H9 (cell line): ENCODE measurements at regions not wholly inside any gene's neighbourhood (a gene's known extent, or its start where the extent isn't known, plus 50 kb on each side); places are given as distances from the start of the nearest gene placed in this dataset.

Experiments
- DNase-seq: peaks from one replicate; pipeline ENCODE4 v3.0.0-alpha.2; 2017
- H2AFZ ChIP-seq: one replicate; pipeline ENCODE4 v1.6.1; 2013; ENCODE audit warnings: mild to moderate bottlenecking, low read length, control low read depth, moderate library complexity
- H2AK5ac ChIP-seq: 2 replicates; pipeline ENCODE4 v1.6.1; 2013; ENCODE audit warnings: low read length, control low read depth, mixed read lengths; ENCODE audit not compliant: insufficient read length
- H2BK120ac ChIP-seq: one replicate; pipeline ENCODE4 v1.6.1; 2013; ENCODE audit warnings: low read depth, mild to moderate bottlenecking, low read length, control low read depth, inconsistent platforms; ENCODE audit not compliant: poor library complexity, severe bottlenecking
- H2BK12ac ChIP-seq: 2 replicates; pipeline ENCODE4 v1.6.1; 2013; ENCODE audit warnings: low read length, control low read depth, mixed read lengths, low read depth; ENCODE audit not compliant: insufficient read length
- H2BK15ac ChIP-seq: 2 replicates; pipeline ENCODE4 v1.6.1; 2013; ENCODE audit warnings: low read depth, low read length, control low read depth
- H2BK20ac ChIP-seq: one replicate; pipeline ENCODE4 v1.6.1; 2013; ENCODE audit warnings: low read depth, mild to moderate bottlenecking, low read length, control low read depth, inconsistent platforms; ENCODE audit not compliant: poor library complexity, severe bottlenecking
- H2BK5ac ChIP-seq: 2 replicates; pipeline ENCODE4 v1.6.1; 2013; ENCODE audit warnings: low read length, control low read depth, mixed read lengths; ENCODE audit not compliant: insufficient read length
- H3K14ac ChIP-seq: 2 replicates; pipeline ENCODE4 v1.6.1; 2013; ENCODE audit warnings: low read length, control low read depth; ENCODE audit not compliant: insufficient read depth
- H3K18ac ChIP-seq: 2 replicates; pipeline ENCODE4 v1.6.1; 2013; ENCODE audit warnings: low read depth, mild to moderate bottlenecking, mixed read lengths, low read length, control low read depth; ENCODE audit not compliant: insufficient read length
- H3K23ac ChIP-seq: 2 replicates; pipeline ENCODE4 v1.6.1; 2013; ENCODE audit warnings: low read length, control low read depth, mixed read lengths, low read depth; ENCODE audit not compliant: insufficient read length
- H3K23me2 ChIP-seq: 2 replicates; pipeline ENCODE4 v1.6.1; 2013; ENCODE audit warnings: low read depth, mild to moderate bottlenecking, mixed read lengths, low read length, control low read depth; ENCODE audit not compliant: insufficient read length, poor library complexity, severe bottlenecking
- H3K27ac ChIP-seq: 2 replicates; pipeline ENCODE4 v1.5.1; 2013; ENCODE audit warnings: low read length, control low read depth, mixed read lengths, low read depth; ENCODE audit not compliant: insufficient read length
- H3K27me3 ChIP-seq: 2 replicates; pipeline ENCODE4 v1.6.1; 2013; ENCODE audit warnings: low read length, control low read depth, inconsistent platforms; ENCODE audit not compliant: insufficient read depth
- H3K4ac ChIP-seq: 2 replicates; pipeline ENCODE4 v1.6.1; 2013; ENCODE audit warnings: low read depth, mild to moderate bottlenecking, control low read depth, inconsistent platforms, low read length, moderate library complexity
- H3K4me1 ChIP-seq: 2 replicates; pipeline ENCODE4 v1.6.1; 2013; ENCODE audit warnings: low read length, control low read depth, inconsistent platforms; ENCODE audit not compliant: insufficient read depth
- H3K4me2 ChIP-seq: 2 replicates; pipeline ENCODE4 v1.6.1; 2013; ENCODE audit warnings: low read length, control low read depth, mixed read lengths; ENCODE audit not compliant: insufficient read length, insufficient read depth
- H3K56ac ChIP-seq: 2 replicates; pipeline ENCODE4 v1.6.1; 2013; ENCODE audit warnings: low read depth, mild to moderate bottlenecking, mixed read lengths, low read length, control low read depth; ENCODE audit not compliant: insufficient read length
- H3K79me1 ChIP-seq: 2 replicates; pipeline ENCODE4 v1.6.1; 2013; ENCODE audit warnings: low read depth, mild to moderate bottlenecking, moderate library complexity, low read length, control low read depth, inconsistent platforms; ENCODE audit not compliant: insufficient read depth, poor library complexity, severe bottlenecking
- H3K79me2 ChIP-seq: 2 replicates; pipeline ENCODE4 v1.6.1; 2013; ENCODE audit warnings: low read length, control low read depth, inconsistent platforms; ENCODE audit not compliant: insufficient read depth
- H3K9ac ChIP-seq: 2 replicates; pipeline ENCODE4 v1.6.1; 2013; ENCODE audit warnings: low read length, control low read depth, mixed read lengths; ENCODE audit not compliant: insufficient read length; ENCODE audit errors: extremely low read depth
- H3K9me3 ChIP-seq: one replicate; pipeline ENCODE4 v1.6.1; 2013; ENCODE audit warnings: low read depth, low read length, inconsistent platforms; ENCODE audit not compliant: control insufficient read depth
- H3T11ph ChIP-seq: one replicate; pipeline ENCODE4 v1.6.1; 2013; ENCODE audit warnings: mild to moderate bottlenecking, low read length, control low read depth, inconsistent platforms
- H4K20me1 ChIP-seq: one replicate; pipeline ENCODE4 v1.6.1; 2013; ENCODE audit not compliant: control insufficient read depth, insufficient read length, insufficient read depth
- H4K5ac ChIP-seq: 2 replicates; pipeline ENCODE4 v1.6.1; 2013; ENCODE audit warnings: low read depth, mild to moderate bottlenecking, mixed read lengths, low read length, control low read depth; ENCODE audit not compliant: insufficient read length
- H4K8ac ChIP-seq: replicated peaks from 2 replicates; pipeline ENCODE4 v1.6.1; 2013; ENCODE audit warnings: low read length, control low read depth, mixed read lengths, low read depth; ENCODE audit not compliant: insufficient read length
- H4K91ac ChIP-seq: 2 replicates; pipeline ENCODE4 v1.6.1; 2013; ENCODE audit warnings: low read depth, mild to moderate bottlenecking, moderate library complexity, mixed read lengths, low read length, control low read depth; ENCODE audit not compliant: insufficient read length
- H3K27ac Mint-ChIP-seq, 3 experiments: 2 replicates in 2 of 3; 3 replicates in 1 of 3; pipeline ENCODE4 v1.8.0; 2020 to 2021; ENCODE audit warnings: mixed read lengths in 3 of 3, mild to moderate bottlenecking in 1 of 3, moderate library complexity in 1 of 3
- H3K27me3 Mint-ChIP-seq: 2 replicates; pipeline ENCODE4 v1.8.0; 2021; ENCODE audit warnings: low read depth, mild to moderate bottlenecking, moderate library complexity, mixed read lengths
- H3K36me3 Mint-ChIP-seq, 3 experiments: 2 replicates in 2 of 3; 3 replicates in 1 of 3; pipeline ENCODE4 v1.8.0; 2020 to 2021; ENCODE audit warnings: low read depth in 3 of 3, mixed read lengths in 3 of 3; ENCODE audit not compliant: insufficient read depth in 1 of 3
- H3K4me1 Mint-ChIP-seq, 2 experiments: 2 replicates each; pipeline ENCODE4 v1.8.0; 2020; ENCODE audit warnings: mixed read lengths in 2 of 2
- H3K4me3 Mint-ChIP-seq, 2 experiments: 2 replicates in 1 of 2; 3 replicates in 1 of 2; pipeline ENCODE4 v1.8.0; 2020 to 2021; ENCODE audit warnings: mild to moderate bottlenecking in 2 of 2, mixed read lengths in 2 of 2, moderate library complexity in 1 of 2
- H3K9me3 Mint-ChIP-seq, 2 experiments: 2 replicates in 1 of 2; 3 replicates in 1 of 2; pipeline ENCODE4 v1.8.0; 2020; ENCODE audit warnings: mild to moderate bottlenecking in 2 of 2, mixed read lengths in 2 of 2, moderate library complexity in 1 of 2
- WGBS: extraction: QIAGEN DNeasy Blood & Tissue Kit; methylation state at CpG from one replicate; pipeline ENCODE4 v1.1.7; 2013; ENCODE audit warnings: missing lambda C conversion rate, low lambda C conversion rate, mixed read lengths; ENCODE audit not compliant: insufficient read length; ENCODE audit errors: extremely low coverage; 5-methylcytosine and 5-hydroxymethylcytosine counted together
- TF ChIP-seq, protein P1 (sequence below): fragments of 200-600 bp; sonication (generic); conservative IDR thresholded peaks from 3 replicates; pipeline ENCODE4 v1.8.0; 2021; ENCODE audit warnings: antibody characterized with exemption, mild to moderate bottlenecking

- Histone ChIP-seq H2BK120ac (no peak overlapping the region), H3K4me2 (no peak overlapping the region), H3K23me2 (no peaks in the 10 kb centered on the region), H3K9ac (no peak overlapping the region), H4K20me1 (no peaks in the 10 kb centered on the region), H3K79me2 (no peaks in the 10 kb centered on the region), H2BK12ac (no peak overlapping the region), H2AFZ (no peak overlapping the region), H3T11ph (no peak overlapping the region), H2BK20ac (no peak overlapping the region), H3K9me3 (no peaks in the 10 kb centered on the region), H4K91ac (no peak overlapping the region), H4K5ac (no peak overlapping the region), H3K4ac (no peak overlapping the region), H2AK5ac (no peak overlapping the region), H3K4me1 (no peaks in the 10 kb centered on the region), H2BK5ac (no peak overlapping the region), H3K18ac (no peak overlapping the region), H3K56ac (no peak overlapping the region), H3K27me3 (no peaks in the 10 kb centered on the region), H2BK15ac (no peak overlapping the region), H4K8ac (no peak overlapping the region), H3K27ac (no peak overlapping the region), H3K14ac (no peak overlapping the region), H3K23ac (no peak overlapping the region), H3K79me1 (no peaks in the 10 kb centered on the region)
- no peak overlapping the region for H3K4me3 Mint-ChIP-seq
- no peaks in the 10 kb centered on the region for H3K4me1 Mint-ChIP-seq
- H3K27ac Mint-ChIP-seq: no peak overlapping the region
- H3K27me3 Mint-ChIP-seq: no peaks in the 10 kb centered on the region
- no CpG with 5 or more reads among the region's 2 CpGs for WGBS
- DNase-seq: no peak
- H3K36me3 Mint-ChIP-seq: peaks cover 2 to 30% (median 10%) of the 10 kb centered on the region in 3 experiments; a peak in 6 of 7 replicates
- H3K9me3 Mint-ChIP-seq: peaks cover 21 to 34% of the 10 kb centered on the region in 2 experiments
- TF ChIP-seq, protein P1, sequence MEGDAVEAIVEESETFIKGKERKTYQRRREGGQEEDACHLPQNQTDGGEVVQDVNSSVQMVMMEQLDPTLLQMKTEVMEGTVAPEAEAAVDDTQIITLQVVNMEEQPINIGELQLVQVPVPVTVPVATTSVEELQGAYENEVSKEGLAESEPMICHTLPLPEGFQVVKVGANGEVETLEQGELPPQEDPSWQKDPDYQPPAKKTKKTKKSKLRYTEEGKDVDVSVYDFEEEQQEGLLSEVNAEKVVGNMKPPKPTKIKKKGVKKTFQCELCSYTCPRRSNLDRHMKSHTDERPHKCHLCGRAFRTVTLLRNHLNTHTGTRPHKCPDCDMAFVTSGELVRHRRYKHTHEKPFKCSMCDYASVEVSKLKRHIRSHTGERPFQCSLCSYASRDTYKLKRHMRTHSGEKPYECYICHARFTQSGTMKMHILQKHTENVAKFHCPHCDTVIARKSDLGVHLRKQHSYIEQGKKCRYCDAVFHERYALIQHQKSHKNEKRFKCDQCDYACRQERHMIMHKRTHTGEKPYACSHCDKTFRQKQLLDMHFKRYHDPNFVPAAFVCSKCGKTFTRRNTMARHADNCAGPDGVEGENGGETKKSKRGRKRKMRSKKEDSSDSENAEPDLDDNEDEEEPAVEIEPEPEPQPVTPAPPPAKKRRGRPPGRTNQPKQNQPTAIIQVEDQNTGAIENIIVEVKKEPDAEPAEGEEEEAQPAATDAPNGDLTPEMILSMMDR: no peak
Measured at GRCh38 chr6:80402266-80402665, 295.8 kb downstream of the BCKDHB start.
